Uterus (tissue), 3 donors: ENCODE measurements at regions not wholly inside any gene's neighbourhood (a gene's known extent, or its start where the extent isn't known, plus 50 kb on each side); places are given as distances from the start of the nearest gene placed in this dataset.

Source experiments
- DNase-seq, 2 donors: peaks; one replicate each; pipeline ENCODE4 v3.0.0-alpha.2; 2019 to 2020
- H3K27ac ChIP-seq, 2 donors: fragments of 200-600 bp; sonication (generic); 1 replicate in 1 of 2; 2 replicates in 1 of 2; pipeline ENCODE4 v1.5.1; 2016 to 2018
- H3K27me3 ChIP-seq, 2 donors: fragments of 200-600 bp; sonication (generic); one replicate each; pipeline ENCODE4 v1.5.1; 2018 to 2019; ENCODE audit warnings: control low read depth in 1 of 2
- H3K36me3 ChIP-seq, 2 donors: fragments of 200-600 bp; sonication (generic); one replicate each; pipeline ENCODE4 v1.5.1; 2019; ENCODE audit warnings: control low read depth in 1 of 2
- H3K4me1 ChIP-seq, 2 donors: fragments of 200-600 bp; sonication (generic); one replicate each; pipeline ENCODE4 v1.5.1; 2018 to 2019; ENCODE audit warnings: control low read depth in 1 of 2
- H3K4me3 ChIP-seq, 2 donors: fragments of 200-600 bp; sonication (generic); 1 replicate in 1 of 2; 2 replicates in 1 of 2; pipeline ENCODE4 v1.5.1; 2018 to 2019; ENCODE audit warnings: mild to moderate bottlenecking in 1 of 2
- H3K9me3 ChIP-seq, 2 donors: fragments of 200-600 bp; sonication (generic); one replicate each; pipeline ENCODE4 v1.5.1; 2019; ENCODE audit warnings: control low read depth in 1 of 2
- POLR2A ChIP-seq, 2 donors: fragments of 450-650 bp; IDR thresholded peaks; one replicate each; pipeline ENCODE4 v1.6.1; 2016; ENCODE audit warnings: antibody characterized with exemption in 2 of 2, mild to moderate bottlenecking in 1 of 2, moderate library complexity in 1 of 2
- intact Hi-C: fragments of 100-400 bp; cut with DNase I; formaldehyde crosslinking; loops from one replicate; pipeline ENCODE4 v1.15.1; 2023; ENCODE audit warnings: low total_unique reads
- TF ChIP-seq, protein P1 (sequence below), 4 experiments: fragments of 200-600 bp in 2 of 4; fragments of 450-650 bp in 2 of 4; sonication (generic) in 2 of 4; IDR thresholded peaks; one replicate each; pipeline ENCODE4 v1.5.1; 2016 to 2019; ENCODE audit warnings: antibody characterized with exemption in 4 of 4, mild to moderate bottlenecking in 2 of 4, moderate library complexity in 1 of 4
- donor health status: DM: yes; HTN: yes; CAD: no.

DNA sequence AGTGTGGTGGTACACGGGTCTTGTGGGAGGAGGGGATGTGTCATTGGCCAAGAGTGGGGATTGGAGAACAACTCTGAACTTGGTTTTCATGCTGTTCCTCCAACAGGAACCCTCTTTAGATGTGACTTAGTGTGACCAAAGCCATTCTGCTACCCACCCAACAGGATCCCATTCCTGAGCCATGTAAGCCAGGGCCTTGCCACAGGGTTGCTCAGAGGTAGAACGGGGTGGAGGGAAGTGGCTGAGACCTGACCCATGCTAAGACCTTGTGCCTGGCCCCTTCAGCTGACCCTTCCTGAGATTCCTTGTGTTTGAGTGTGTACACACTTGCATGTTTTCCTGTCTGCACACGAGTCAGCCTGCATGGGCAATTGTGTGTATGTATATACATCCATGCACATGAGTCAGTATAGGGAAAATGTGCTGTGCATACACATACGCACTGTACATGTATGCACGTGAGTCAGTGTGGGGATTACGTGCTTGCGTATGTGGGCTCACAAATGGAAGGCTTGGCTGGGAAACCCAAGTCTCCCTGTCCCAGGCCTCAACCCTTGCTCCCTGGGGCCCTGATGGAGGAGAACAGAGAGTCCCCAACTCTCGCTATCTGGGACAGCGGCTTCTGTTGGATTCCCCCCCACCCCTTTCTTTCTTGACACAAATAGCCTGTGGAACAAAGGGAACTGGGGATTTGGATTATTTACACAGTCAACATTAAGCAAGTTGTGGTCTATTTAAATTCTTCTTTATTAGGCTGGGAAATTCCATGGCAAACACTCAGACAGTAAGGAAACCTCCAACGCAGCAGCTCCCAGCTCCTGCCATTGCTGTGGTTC, 339.8 kb downstream of the DYSF start:
- TF ChIP-seq, protein P1, sequence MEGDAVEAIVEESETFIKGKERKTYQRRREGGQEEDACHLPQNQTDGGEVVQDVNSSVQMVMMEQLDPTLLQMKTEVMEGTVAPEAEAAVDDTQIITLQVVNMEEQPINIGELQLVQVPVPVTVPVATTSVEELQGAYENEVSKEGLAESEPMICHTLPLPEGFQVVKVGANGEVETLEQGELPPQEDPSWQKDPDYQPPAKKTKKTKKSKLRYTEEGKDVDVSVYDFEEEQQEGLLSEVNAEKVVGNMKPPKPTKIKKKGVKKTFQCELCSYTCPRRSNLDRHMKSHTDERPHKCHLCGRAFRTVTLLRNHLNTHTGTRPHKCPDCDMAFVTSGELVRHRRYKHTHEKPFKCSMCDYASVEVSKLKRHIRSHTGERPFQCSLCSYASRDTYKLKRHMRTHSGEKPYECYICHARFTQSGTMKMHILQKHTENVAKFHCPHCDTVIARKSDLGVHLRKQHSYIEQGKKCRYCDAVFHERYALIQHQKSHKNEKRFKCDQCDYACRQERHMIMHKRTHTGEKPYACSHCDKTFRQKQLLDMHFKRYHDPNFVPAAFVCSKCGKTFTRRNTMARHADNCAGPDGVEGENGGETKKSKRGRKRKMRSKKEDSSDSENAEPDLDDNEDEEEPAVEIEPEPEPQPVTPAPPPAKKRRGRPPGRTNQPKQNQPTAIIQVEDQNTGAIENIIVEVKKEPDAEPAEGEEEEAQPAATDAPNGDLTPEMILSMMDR (IDR thresholded peaks at IDR 0.05): no peak
- TF ChIP-seq POLR2A (IDR thresholded peaks at IDR 0.05): no peak
- H3K27me3 ChIP-seq: no peaks in the 10 kb centered on the region

DNA sequence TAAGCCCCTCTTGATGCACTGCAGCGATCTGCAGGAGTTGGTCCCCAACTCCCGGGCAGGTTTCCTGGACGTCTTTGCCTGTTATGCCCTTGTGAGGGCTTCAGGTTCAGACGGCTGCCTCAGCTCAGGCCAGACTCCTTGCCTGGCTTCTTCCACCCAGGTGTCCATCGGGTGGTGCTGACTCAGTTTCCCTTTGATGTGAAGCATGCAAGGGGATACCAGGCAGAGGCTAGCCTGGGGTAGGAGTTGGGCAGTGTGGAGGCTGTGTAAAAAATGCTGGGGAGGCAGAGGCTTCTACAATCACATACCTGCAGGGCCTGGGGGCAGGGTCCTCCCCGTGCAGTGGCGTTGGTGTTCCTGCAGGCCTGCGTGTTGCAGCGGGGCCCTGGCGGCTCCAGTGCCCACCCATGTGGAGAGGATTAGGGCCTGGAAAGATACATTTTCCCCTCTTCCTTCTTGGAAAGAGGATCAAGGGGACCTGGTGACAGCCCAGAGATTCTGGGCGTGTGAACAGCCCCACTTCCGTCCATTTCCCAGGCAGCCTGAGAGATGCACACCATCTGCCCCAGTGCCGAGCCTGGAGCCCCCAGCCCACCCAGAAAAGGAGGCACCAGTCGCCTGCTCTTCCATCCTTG, 338.3 kb downstream of the DYSF start:
- H3K27ac ChIP-seq: no peak overlapping the region
- no peaks in the 10 kb centered on the region for H3K36me3 ChIP-seq
- H3K4me1 ChIP-seq: no peaks in the 10 kb centered on the region
- no peak for DNase-seq
- TF ChIP-seq, protein P1 (IDR thresholded peaks at IDR 0.05): no peak
- no peak for TF ChIP-seq POLR2A (IDR thresholded peaks at IDR 0.05)
- intact Hi-C loops: no loop called here
- no peaks in the 10 kb centered on the region for H3K9me3 ChIP-seq
- no peak overlapping the region for H3K4me3 ChIP-seq
- no peaks in the 10 kb centered on the region for H3K27me3 ChIP-seq

More for the DNA sequence above, 339.8 kb downstream of the DYSF start:
- H3K4me1 ChIP-seq: no peaks in the 10 kb centered on the region
- no peaks in the 10 kb centered on the region for H3K36me3 ChIP-seq
- H3K4me3 ChIP-seq: no peak overlapping the region
- H3K9me3 ChIP-seq: no peaks in the 10 kb centered on the region
- no peak overlapping the region for H3K27ac ChIP-seq
- intact Hi-C loops: no loop called here
- no peak for DNase-seq

DNA sequence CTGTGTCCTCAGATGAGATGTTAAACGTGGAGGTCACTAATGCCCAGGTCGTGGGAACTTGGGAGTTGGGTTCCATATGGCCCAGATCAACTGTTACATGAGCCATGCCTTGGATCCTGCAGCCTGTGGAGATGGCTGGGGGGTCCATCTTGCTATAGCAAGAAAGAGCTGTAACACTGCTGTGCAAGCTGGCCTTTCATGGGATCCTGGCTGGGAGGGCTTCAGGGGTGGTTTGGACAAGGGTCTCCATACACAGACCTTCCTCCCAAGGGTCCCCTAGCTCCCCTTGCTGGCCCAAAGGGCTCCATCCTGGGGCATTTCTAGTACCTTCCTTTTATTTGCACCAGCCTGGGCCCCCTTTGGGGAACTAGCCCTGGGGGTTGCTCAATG, 337.7 kb downstream of the DYSF start:
- no peak for TF ChIP-seq POLR2A (IDR thresholded peaks at IDR 0.05)
- TF ChIP-seq, protein P1 (IDR thresholded peaks at IDR 0.05): no peak
- no peak overlapping the region for H3K4me3 ChIP-seq
- H3K27me3 ChIP-seq: no peaks in the 10 kb centered on the region
- H3K27ac ChIP-seq: no peak overlapping the region
- no peaks in the 10 kb centered on the region for H3K9me3 ChIP-seq
- no peaks in the 10 kb centered on the region for H3K4me1 ChIP-seq
- intact Hi-C loops: no loop called here
- H3K36me3 ChIP-seq: no peaks in the 10 kb centered on the region
- no peak for DNase-seq

DNA sequence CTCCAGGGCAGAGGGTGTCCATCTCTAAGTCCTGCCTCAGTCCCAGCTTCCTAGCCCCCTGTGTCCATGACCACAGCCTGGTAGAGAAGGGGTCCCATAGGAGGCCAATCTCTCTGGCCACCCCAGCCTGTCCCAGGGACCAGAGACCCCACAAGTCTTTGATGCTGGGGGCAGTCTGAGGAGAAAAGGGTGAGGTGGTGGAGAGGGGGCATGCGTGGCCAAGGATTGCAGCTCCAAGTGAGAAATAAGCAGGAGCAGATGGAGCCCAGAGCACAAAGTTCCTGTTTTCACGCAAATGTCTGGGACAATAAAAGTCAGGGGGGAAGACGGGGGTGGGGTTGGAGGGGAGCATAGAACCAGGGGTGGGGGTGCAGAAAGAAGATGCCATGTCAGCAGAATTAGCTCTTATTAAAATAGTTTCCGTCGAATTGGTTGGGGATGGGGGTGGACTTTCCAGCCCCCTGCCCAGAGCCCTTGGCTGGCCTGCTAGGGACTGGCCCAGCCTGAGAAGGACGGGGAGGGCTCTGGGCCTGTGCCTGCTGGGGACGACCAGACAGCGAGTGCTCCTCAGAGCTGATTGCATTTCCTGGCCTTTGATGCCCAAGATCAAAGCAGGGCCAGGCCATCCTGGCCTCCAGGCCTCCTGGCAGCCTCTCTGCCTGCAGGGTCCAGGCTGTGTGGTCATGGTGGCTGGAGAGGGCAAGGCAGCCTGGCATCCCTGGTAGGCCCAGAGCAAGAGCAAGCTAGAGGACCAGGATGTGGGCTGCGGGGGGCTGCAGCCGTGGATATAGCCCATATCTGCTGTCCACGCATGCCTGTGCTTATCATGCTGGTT, 337.1 kb downstream of the DYSF start:
- Histone ChIP-seq H3K27me3 (no peaks in the 10 kb centered on the region), H3K36me3 (no peaks in the 10 kb centered on the region), H3K27ac (no peak overlapping the region), H3K4me1 (no peaks in the 10 kb centered on the region), H3K4me3 (no peak overlapping the region), H3K9me3 (no peaks in the 10 kb centered on the region)
- no peak for DNase-seq
- intact Hi-C loops: no loop called here
- TF ChIP-seq, protein P1 (IDR thresholded peaks at IDR 0.05): no peak
- TF ChIP-seq POLR2A (IDR thresholded peaks at IDR 0.05): no peak
